ENCODE measurements at regions not wholly inside any gene's neighbourhood (a gene's known extent, or its start where the extent isn't known, plus 50 kb on each side); places are given as distances from the start of the nearest gene placed in this dataset.

- no peak for TF ChIP-seq CTCF (conservative IDR thresholded peaks at IDR 0.05)
- no peak for TF ChIP-seq EZH2 (IDR thresholded peaks at IDR 0.05; ENCODE audit: low read depth)
Measured at GRCh38 chr21:32955311-32956060, 70.2 kb upstream of the OLIG2 start.
